IPS-15b (cell line): ENCODE measurements at regions not wholly inside any gene's neighbourhood (a gene's known extent, or its start where the extent isn't known, plus 50 kb on each side); places are given as distances from the start of the nearest gene placed in this dataset.
"Not testable (repeated sequence)": the region's sequence is repeated elsewhere in the genome, so short reads cannot be mapped to it uniquely, and the experiment has no call there.

Experiments used
- H3K27me3 ChIP-seq: one replicate; pipeline ENCODE4 v1.6.1; 2013; ENCODE audit warnings: low read length; ENCODE audit not compliant: control insufficient read depth, insufficient read depth
- H3K36me3 ChIP-seq: one replicate; pipeline ENCODE4 v1.6.1; 2013; ENCODE audit warnings: low read length; ENCODE audit not compliant: control insufficient read depth, insufficient read depth
- H3K4me1 ChIP-seq: one replicate; pipeline ENCODE4 v1.6.1; 2013; ENCODE audit warnings: mild to moderate bottlenecking, low read length; ENCODE audit not compliant: control insufficient read depth, insufficient read depth
- H3K4me3 ChIP-seq: one replicate; pipeline ENCODE4 v1.5.1; 2013; ENCODE audit warnings: low read depth, low read length
- H3K9ac ChIP-seq: one replicate; pipeline ENCODE4 v1.6.1; 2013; ENCODE audit warnings: low read depth, mild to moderate bottlenecking, low read length
- H3K9me3 ChIP-seq: one replicate; pipeline ENCODE4 v1.6.1; 2013; ENCODE audit warnings: mild to moderate bottlenecking, low read length; ENCODE audit not compliant: control insufficient read depth, insufficient read depth

DNA sequence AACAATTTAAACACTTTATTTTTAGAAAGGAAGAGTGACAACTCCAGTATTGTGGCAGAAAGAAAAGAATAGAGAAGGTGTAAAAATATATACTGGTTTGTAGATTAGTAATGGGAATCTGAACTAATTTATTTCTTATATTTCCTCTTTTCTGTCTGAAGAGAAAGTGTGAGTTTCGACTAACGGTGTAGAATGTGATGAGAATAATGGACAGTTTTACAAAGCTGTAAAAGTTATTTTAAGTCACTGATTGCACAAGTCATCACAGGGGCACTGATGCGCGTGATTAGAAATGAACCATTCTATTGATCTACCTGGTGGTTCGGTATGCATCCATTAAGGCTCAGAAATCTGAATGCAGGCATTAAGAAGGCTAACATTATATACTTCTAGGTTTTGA lies 158.5 kb upstream of the ATXN7L3B start:
- no peak overlapping the region for H3K4me3 ChIP-seq
- no peak overlapping the region for H3K9ac ChIP-seq
- no peaks in the 10 kb centered on the region for H3K4me1 ChIP-seq
- H3K27me3 ChIP-seq = no peaks in the 10 kb centered on the region
- H3K9me3 ChIP-seq = no peaks in the 10 kb centered on the region
- no peaks in the 10 kb centered on the region for H3K36me3 ChIP-seq

- Histone ChIP-seq H3K9me3 (no peaks in the 10 kb centered on the region), H3K27me3 (no peaks in the 10 kb centered on the region), H3K4me3 (no peak overlapping the region), H3K4me1 (no peaks in the 10 kb centered on the region), H3K36me3 (no peaks in the 10 kb centered on the region), H3K9ac (no peak overlapping the region)
These were observed 155.7 kb upstream of the ATXN7L3B start for GRCh38 chr12:74381958-74382357.

- H3K36me3 ChIP-seq = no peaks in the 10 kb centered on the region
- no peak overlapping the region for H3K9ac ChIP-seq
- H3K9me3 ChIP-seq = no peaks in the 10 kb centered on the region
- H3K4me1 ChIP-seq = no peaks in the 10 kb centered on the region
- no peak overlapping the region for H3K4me3 ChIP-seq
- no peaks in the 10 kb centered on the region for H3K27me3 ChIP-seq
These were observed 154.7 kb upstream of the ATXN7L3B start for GRCh38 chr12:74382983-74383382.

- H3K36me3 ChIP-seq = no peaks in the 10 kb centered on the region
- no peaks in the 10 kb centered on the region for H3K4me1 ChIP-seq
- H3K4me3 ChIP-seq = no peak overlapping the region
- no peaks in the 10 kb centered on the region for H3K9me3 ChIP-seq
- H3K27me3 ChIP-seq = no peaks in the 10 kb centered on the region
- H3K9ac ChIP-seq = no peak overlapping the region
These were observed 146.4 kb upstream of the ATXN7L3B start for GRCh38 chr12:74391283-74391682.

GRCh38 chr12:74393272-74393671 lies 144.4 kb upstream of the ATXN7L3B start:
- Histone ChIP-seq H3K4me3 (no peak overlapping the region), H3K9ac (no peak overlapping the region)

GRCh38 chr12:74394647-74395046 lies 143.0 kb upstream of the ATXN7L3B start:
- Histone ChIP-seq H3K4me1 (no peaks in the 10 kb centered on the region), H3K27me3 (no peaks in the 10 kb centered on the region), H3K9ac (no peak overlapping the region), H3K4me3 (no peak overlapping the region), H3K9me3 (no peaks in the 10 kb centered on the region), H3K36me3 (no peaks in the 10 kb centered on the region)

More at GRCh38 chr12:74393272-74393671, 144.4 kb upstream of the ATXN7L3B start:
- H3K9me3 ChIP-seq = no peaks in the 10 kb centered on the region
- no peaks in the 10 kb centered on the region for H3K4me1 ChIP-seq
- no peaks in the 10 kb centered on the region for H3K36me3 ChIP-seq
- no peaks in the 10 kb centered on the region for H3K27me3 ChIP-seq

GRCh38 chr12:74401035-74401434 lies 136.6 kb upstream of the ATXN7L3B start:
- no peak overlapping the region for H3K4me3 ChIP-seq
- H3K36me3 ChIP-seq = no peaks in the 10 kb centered on the region
- no peaks in the 10 kb centered on the region for H3K4me1 ChIP-seq
- H3K27me3 ChIP-seq = no peaks in the 10 kb centered on the region
- no peaks in the 10 kb centered on the region for H3K9me3 ChIP-seq
- H3K9ac ChIP-seq = no peak overlapping the region

DNA sequence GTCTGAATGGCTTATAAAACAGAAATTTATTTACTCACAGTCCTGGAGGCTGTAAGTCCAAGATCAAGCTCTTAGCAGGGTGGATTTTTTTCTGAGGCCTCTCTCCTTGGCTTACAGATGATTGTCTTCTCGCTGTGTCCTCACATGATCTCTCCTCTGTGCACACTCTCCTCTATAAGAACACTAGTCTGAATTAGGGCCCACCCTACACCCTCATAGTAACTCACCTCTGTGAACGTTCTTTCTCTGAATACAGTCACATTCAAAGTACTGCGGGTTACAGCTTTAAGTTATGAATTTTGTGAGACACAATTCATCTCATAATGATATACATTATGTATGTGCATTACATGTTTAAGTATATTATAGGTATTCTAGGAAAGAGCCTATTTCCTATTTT lies 135.7 kb upstream of the ATXN7L3B start:
- Histone ChIP-seq H3K27me3 (no peaks in the 10 kb centered on the region), H3K9me3 (no peaks in the 10 kb centered on the region), H3K36me3 (no peaks in the 10 kb centered on the region), H3K4me3 (no peak overlapping the region), H3K4me1 (no peaks in the 10 kb centered on the region), H3K9ac (no peak overlapping the region)

DNA sequence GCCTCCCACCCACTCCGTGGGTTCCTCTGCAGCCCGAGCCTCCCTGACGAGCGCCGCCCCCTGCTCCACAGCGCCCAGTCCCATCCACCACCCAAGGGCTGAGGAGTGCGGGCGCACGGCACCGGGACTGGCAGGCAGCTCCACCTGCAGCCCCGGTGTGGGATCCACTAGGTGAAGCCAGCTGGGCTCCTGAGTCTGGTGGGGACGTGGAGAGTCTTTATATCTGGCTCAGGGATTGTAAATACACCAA lies 134.5 kb upstream of the ATXN7L3B start:
- H3K9me3 ChIP-seq, H3K4me3 ChIP-seq, H3K27me3 ChIP-seq, H3K9ac ChIP-seq, H3K36me3 ChIP-seq, H3K4me1 ChIP-seq: not testable (repeated sequence)

GRCh38 chr12:74408601-74409166 lies 129.0 kb upstream of the ATXN7L3B start:
- Histone ChIP-seq H3K27me3 (no peaks in the 10 kb centered on the region), H3K4me3 (no peak overlapping the region), H3K4me1 (no peaks in the 10 kb centered on the region), H3K9me3 (no peaks in the 10 kb centered on the region), H3K36me3 (no peaks in the 10 kb centered on the region), H3K9ac (no peak overlapping the region)

GRCh38 chr12:74412606-74413230 lies 124.9 kb upstream of the ATXN7L3B start:
- H3K36me3 ChIP-seq = no peaks in the 10 kb centered on the region

DNA sequence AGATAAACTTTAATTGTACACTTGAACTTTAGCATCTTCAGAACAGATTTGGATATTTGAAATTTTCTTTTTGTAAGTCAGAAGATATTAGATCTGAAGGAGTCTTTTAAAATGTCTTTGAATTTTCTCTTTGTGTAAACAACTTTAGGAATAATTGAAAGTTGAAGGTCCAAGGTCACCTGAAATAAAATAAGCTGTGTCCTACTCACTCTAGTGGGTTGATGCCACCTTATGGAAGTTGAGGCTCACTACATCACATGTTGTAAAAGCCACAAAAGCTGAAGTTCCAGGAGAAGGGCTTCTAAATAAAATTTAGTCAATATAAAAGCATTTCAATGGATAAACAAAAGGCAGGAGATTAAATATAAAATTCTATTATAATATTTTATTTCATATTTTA lies 122.0 kb upstream of the ATXN7L3B start:
- Histone ChIP-seq H3K9me3 (no peaks in the 10 kb centered on the region), H3K4me1 (no peaks in the 10 kb centered on the region), H3K36me3 (no peaks in the 10 kb centered on the region), H3K27me3 (no peaks in the 10 kb centered on the region), H3K4me3 (no peak overlapping the region), H3K9ac (no peak overlapping the region)

More at GRCh38 chr12:74412606-74413230, 124.9 kb upstream of the ATXN7L3B start:
- no peak overlapping the region for H3K9ac ChIP-seq
- H3K4me1 ChIP-seq = no peaks in the 10 kb centered on the region
- no peak overlapping the region for H3K4me3 ChIP-seq
- H3K27me3 ChIP-seq = no peaks in the 10 kb centered on the region
- no peaks in the 10 kb centered on the region for H3K9me3 ChIP-seq
